ENCODE measurements at regions not wholly inside any gene's neighbourhood (a gene's known extent, or its start where the extent isn't known, plus 50 kb on each side); places are given as distances from the start of the nearest gene placed in this dataset.

- TF ChIP-seq, protein P1, sequence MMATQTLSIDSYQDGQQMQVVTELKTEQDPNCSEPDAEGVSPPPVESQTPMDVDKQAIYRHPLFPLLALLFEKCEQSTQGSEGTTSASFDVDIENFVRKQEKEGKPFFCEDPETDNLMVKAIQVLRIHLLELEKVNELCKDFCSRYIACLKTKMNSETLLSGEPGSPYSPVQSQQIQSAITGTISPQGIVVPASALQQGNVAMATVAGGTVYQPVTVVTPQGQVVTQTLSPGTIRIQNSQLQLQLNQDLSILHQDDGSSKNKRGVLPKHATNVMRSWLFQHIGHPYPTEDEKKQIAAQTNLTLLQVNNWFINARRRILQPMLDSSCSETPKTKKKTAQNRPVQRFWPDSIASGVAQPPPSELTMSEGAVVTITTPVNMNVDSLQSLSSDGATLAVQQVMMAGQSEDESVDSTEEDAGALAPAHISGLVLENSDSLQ (IDR thresholded peaks at IDR 0.05) = 0 out of 2 replicates have a peak, but pooled peaks have one; percentile 28
- TF ChIP-seq CEBPG (CRISPR knock-in tag; IDR thresholded peaks at IDR 0.05) = no peak
- TF ChIP-seq CEBPG (tag; conservative IDR thresholded peaks at IDR 0.05 in 1 of 2, IDR thresholded peaks at IDR 0.05 in 1 of 2) = peak; percentile 23 to 62; a peak in 1 of 4 replicates
- TF ChIP-seq ZNF592 (IDR thresholded peaks at IDR 0.05) = no peak; the same call in 1 of the 2 replicates
- no peak for TF ChIP-seq ZBTB8A (IDR thresholded peaks at IDR 0.05; ENCODE audit: partially characterized antibody)
- TF ChIP-seq NFIC (IDR thresholded peaks at IDR 0.05) = peak; percentile 57
Observed at GRCh38 chr1:200242110-200243041, 167.5 kb downstream of the ZNF281 start (continued).
